ENCODE measurements at regions not wholly inside any gene's neighbourhood (a gene's known extent, or its start where the extent isn't known, plus 50 kb on each side); places are given as distances from the start of the nearest gene placed in this dataset.

DNA sequence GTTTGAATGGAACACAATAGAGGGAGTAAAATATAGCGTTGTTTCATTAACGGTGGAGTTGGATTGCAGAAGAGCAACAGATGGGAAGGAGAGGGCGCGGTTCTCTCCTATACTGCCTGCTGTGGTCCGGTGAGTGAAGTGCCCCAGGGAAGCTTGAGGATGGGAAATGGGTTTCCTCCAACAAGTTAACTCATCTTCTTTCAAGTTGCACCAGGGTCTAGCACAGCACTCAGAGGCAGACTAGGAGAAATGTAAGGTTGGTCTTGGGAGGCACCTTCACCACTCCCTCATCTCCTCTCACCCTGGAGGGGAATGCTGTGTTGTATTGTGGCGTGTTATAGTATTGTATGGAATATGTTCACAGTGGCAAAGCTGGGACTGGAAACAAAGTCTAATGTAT is 96.9 kb upstream of the SLC24A3 start:
- Histone ChIP-seq H3K4me3 (no peak overlapping the region), H3K4me1 (no peaks in the 10 kb centered on the region), H3K27me3 (no peaks in the 10 kb centered on the region), H3K9ac (no peak overlapping the region), H3K9me3 (ENCODE audit: low read depth) (no peaks in the 10 kb centered on the region), H4K20me1 (ENCODE audit: low read depth) (no peaks in the 10 kb centered on the region), H2AFZ (replicated peaks) (no peak overlapping the region), H3K4me2 (no peak overlapping the region), H3K27ac (no peak overlapping the region), H3K36me3 (no peaks in the 10 kb centered on the region), H3K79me2 (ENCODE audit: low read depth) (no peaks in the 10 kb centered on the region), H3F3A (ENCODE audit: low read depth) (no peaks in the 10 kb centered on the region)
- H3K4me3 Mint-ChIP-seq = no peak overlapping the region
- no peak for DNase-seq (ENCODE audit: low spot score)
- H3K36me3 Mint-ChIP-seq = no peaks in the 10 kb centered on the region
- no peak overlapping the region for H3K27ac Mint-ChIP-seq
- no peaks in the 10 kb centered on the region for H3K4me1 Mint-ChIP-seq
- TF ChIP-seq EZH2phosphoT487 (IDR thresholded peaks at IDR 0.05) (no peak), EZH2 (IDR thresholded peaks at IDR 0.05) (no peak)
- TF ChIP-seq, protein P1, sequence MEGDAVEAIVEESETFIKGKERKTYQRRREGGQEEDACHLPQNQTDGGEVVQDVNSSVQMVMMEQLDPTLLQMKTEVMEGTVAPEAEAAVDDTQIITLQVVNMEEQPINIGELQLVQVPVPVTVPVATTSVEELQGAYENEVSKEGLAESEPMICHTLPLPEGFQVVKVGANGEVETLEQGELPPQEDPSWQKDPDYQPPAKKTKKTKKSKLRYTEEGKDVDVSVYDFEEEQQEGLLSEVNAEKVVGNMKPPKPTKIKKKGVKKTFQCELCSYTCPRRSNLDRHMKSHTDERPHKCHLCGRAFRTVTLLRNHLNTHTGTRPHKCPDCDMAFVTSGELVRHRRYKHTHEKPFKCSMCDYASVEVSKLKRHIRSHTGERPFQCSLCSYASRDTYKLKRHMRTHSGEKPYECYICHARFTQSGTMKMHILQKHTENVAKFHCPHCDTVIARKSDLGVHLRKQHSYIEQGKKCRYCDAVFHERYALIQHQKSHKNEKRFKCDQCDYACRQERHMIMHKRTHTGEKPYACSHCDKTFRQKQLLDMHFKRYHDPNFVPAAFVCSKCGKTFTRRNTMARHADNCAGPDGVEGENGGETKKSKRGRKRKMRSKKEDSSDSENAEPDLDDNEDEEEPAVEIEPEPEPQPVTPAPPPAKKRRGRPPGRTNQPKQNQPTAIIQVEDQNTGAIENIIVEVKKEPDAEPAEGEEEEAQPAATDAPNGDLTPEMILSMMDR (IDR thresholded peaks at IDR 0.05) = no peak
- H3K9me3 Mint-ChIP-seq = no peaks in the 10 kb centered on the region
- H3K27me3 Mint-ChIP-seq (ENCODE audit: insufficient read depth, low read depth) = peaks cover 3% of the 10 kb centered on the region

DNA sequence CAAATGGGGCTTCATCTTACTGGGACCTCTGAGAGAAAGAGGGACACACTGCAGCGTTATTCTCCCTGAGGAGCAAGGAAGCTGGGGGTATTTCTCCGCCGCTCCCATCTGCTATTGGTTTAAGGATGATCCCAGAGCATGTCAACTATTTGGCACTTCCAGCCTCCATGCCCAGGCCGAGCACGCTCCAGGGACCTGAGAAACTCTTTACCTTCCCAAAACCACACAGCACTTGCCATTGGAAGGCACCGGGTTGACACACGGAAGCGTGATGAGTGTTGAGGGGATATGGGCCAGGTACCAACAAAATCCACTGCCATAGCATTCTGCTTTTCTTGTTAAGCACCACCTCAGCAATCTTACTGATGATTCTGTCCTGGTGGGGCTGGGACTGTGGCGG is 92.4 kb upstream of the SLC24A3 start:
- Histone ChIP-seq H3F3A (ENCODE audit: low read depth) (no peaks in the 10 kb centered on the region), H3K27ac (no peak overlapping the region), H3K79me2 (ENCODE audit: low read depth) (no peaks in the 10 kb centered on the region), H3K4me3 (no peak overlapping the region), H4K20me1 (ENCODE audit: low read depth) (no peaks in the 10 kb centered on the region), H2AFZ (replicated peaks) (no peak overlapping the region), H3K9ac (no peak overlapping the region), H3K9me3 (ENCODE audit: low read depth) (no peaks in the 10 kb centered on the region), H3K4me2 (no peak overlapping the region), H3K36me3 (no peaks in the 10 kb centered on the region), H3K27me3 (no peaks in the 10 kb centered on the region), H3K4me1 (no peaks in the 10 kb centered on the region)
- H3K27ac Mint-ChIP-seq = no peak overlapping the region
- H3K4me1 Mint-ChIP-seq = no peaks in the 10 kb centered on the region
- peaks cover 3% of the 10 kb centered on the region for H3K27me3 Mint-ChIP-seq (ENCODE audit: insufficient read depth, low read depth)
- no peak for TF ChIP-seq EZH2 (IDR thresholded peaks at IDR 0.05)
- TF ChIP-seq EZH2phosphoT487 (IDR thresholded peaks at IDR 0.05) = no peak
- TF ChIP-seq, protein P1 (IDR thresholded peaks at IDR 0.05) = no peak
- no peaks in the 10 kb centered on the region for H3K9me3 Mint-ChIP-seq
- no peak overlapping the region for H3K4me3 Mint-ChIP-seq
- DNase-seq (ENCODE audit: low spot score) = no peak
- H3K36me3 Mint-ChIP-seq = no peaks in the 10 kb centered on the region

DNA sequence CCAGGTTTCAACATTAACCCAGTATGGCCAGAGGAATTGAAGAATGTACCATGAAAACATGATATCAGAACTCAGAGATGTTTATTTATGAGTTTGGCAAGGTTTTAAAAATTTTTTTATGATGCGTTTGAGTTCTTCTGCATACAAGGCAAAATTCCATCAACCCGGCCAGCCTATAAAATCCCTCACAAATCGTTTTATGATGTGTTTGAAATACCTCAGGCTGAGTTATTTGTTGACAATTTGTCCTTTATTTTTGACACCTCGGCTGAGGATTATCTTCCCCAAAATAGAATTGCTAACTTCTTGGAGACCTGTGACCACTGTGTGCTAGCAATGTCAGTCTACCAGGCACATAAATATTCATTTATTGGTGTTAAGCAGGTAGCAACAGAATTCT is 91.9 kb upstream of the SLC24A3 start:
- Histone ChIP-seq H3F3A (ENCODE audit: low read depth) (no peaks in the 10 kb centered on the region), H3K4me2 (no peak overlapping the region), H3K4me1 (no peaks in the 10 kb centered on the region), H3K9me3 (ENCODE audit: low read depth) (no peaks in the 10 kb centered on the region), H2AFZ (replicated peaks) (no peak overlapping the region), H3K27ac (no peak overlapping the region), H3K79me2 (ENCODE audit: low read depth) (no peaks in the 10 kb centered on the region), H4K20me1 (ENCODE audit: low read depth) (no peaks in the 10 kb centered on the region), H3K27me3 (no peaks in the 10 kb centered on the region), H3K36me3 (no peaks in the 10 kb centered on the region), H3K9ac (no peak overlapping the region), H3K4me3 (no peak overlapping the region)
- Mint-ChIP-seq H3K36me3 (no peaks in the 10 kb centered on the region), H3K27me3 (ENCODE audit: insufficient read depth, low read depth) (peaks cover 3% of the 10 kb centered on the region), H3K4me1 (no peaks in the 10 kb centered on the region), H3K4me3 (no peak overlapping the region), H3K9me3 (no peaks in the 10 kb centered on the region), H3K27ac (no peak overlapping the region)
- TF ChIP-seq EZH2 (IDR thresholded peaks at IDR 0.05) = no peak
- TF ChIP-seq EZH2phosphoT487 (IDR thresholded peaks at IDR 0.05) = no peak
- TF ChIP-seq, protein P1 (IDR thresholded peaks at IDR 0.05) = no peak
- DNase-seq (ENCODE audit: low spot score) = no peak

DNA sequence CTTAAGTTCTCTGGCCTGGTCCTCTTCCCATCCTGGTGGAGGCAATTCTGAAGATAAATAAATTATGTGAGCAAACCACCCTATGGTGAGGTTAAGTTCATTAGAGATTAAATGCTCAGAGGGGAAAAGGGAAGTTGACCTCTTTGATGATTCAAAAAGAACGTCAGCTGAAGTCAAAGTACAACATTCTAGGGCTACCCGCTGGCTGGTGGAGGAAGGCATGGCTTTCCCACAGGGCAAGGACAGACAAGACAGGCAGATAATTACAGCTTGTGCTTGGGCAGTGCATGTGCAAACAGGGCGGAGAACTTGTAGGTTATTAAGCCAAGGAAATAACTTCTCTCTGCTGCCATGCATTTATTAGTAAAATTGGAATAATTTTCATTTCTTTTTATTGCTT is 91.0 kb upstream of the SLC24A3 start:
- Histone ChIP-seq H3K9ac (no peak overlapping the region), H3K79me2 (ENCODE audit: low read depth) (no peaks in the 10 kb centered on the region), H2AFZ (replicated peaks) (no peak overlapping the region), H3K9me3 (ENCODE audit: low read depth) (no peaks in the 10 kb centered on the region), H3F3A (ENCODE audit: low read depth) (no peaks in the 10 kb centered on the region), H3K4me3 (no peak overlapping the region), H3K27me3 (no peaks in the 10 kb centered on the region), H3K4me1 (no peaks in the 10 kb centered on the region), H3K27ac (no peak overlapping the region), H3K36me3 (no peaks in the 10 kb centered on the region), H4K20me1 (ENCODE audit: low read depth) (no peaks in the 10 kb centered on the region), H3K4me2 (no peak overlapping the region)
- H3K9me3 Mint-ChIP-seq = no peaks in the 10 kb centered on the region
- H3K27me3 Mint-ChIP-seq (ENCODE audit: insufficient read depth, low read depth) = peaks cover 3% of the 10 kb centered on the region
- no peaks in the 10 kb centered on the region for H3K4me1 Mint-ChIP-seq
- H3K36me3 Mint-ChIP-seq = no peaks in the 10 kb centered on the region
- H3K4me3 Mint-ChIP-seq = no peak overlapping the region
- H3K27ac Mint-ChIP-seq = no peak overlapping the region
- DNase-seq (ENCODE audit: low spot score) = no peak
- TF ChIP-seq EZH2 (IDR thresholded peaks at IDR 0.05) (no peak), EZH2phosphoT487 (IDR thresholded peaks at IDR 0.05) (no peak)
- TF ChIP-seq, protein P1 (IDR thresholded peaks at IDR 0.05) = no peak
